AG04450 (cell line): ENCODE measurements at regions not wholly inside any gene's neighbourhood (a gene's known extent, or its start where the extent isn't known, plus 50 kb on each side); places are given as distances from the start of the nearest gene placed in this dataset.

Source experiments
- CTCF ChIA-PET: fragments of 300-600, 350-600 bp; formaldehyde crosslinking; extraction: SDS; loops from one replicate; lab custom pipeline; 2022; ENCODE audit warnings: antibody characterized with exemption, inconsistent platforms; lab: Charles Lee
- POLR2A ChIA-PET: fragments of 350-600 bp; formaldehyde crosslinking; extraction: SDS; loops from one replicate; lab custom pipeline; 2021; ENCODE audit warnings: antibody characterized with exemption, inconsistent platforms; lab: Yijun Ruan, JAX
- DNase-seq: peaks from one replicate; pipeline ENCODE4 v3.0.0-alpha.2; 2011; ENCODE audit warnings: low read depth, low spot score
- H3K27ac ChIP-seq: one replicate; pipeline ENCODE4 v1.5.1; 2012; ENCODE audit warnings: low read depth, low read length, control low read depth
- H3K27me3 ChIP-seq: one replicate; pipeline ENCODE4 v1.6.0; 2012; ENCODE audit warnings: low read length; ENCODE audit not compliant: control insufficient read depth, insufficient read depth
- H3K4me3 ChIP-seq: 2 replicates; pipeline ENCODE4 v1.5.1; 2011; ENCODE audit warnings: mild to moderate bottlenecking, low read depth, low read length, control low read depth
- H3K9me3 ChIP-seq: 2 replicates; pipeline ENCODE4 v1.5.1; 2012; ENCODE audit warnings: low read length; ENCODE audit not compliant: control insufficient read depth, insufficient read depth
- TF ChIP-seq, protein P1 (sequence below): IDR thresholded peaks from 2 replicates; pipeline ENCODE4 v1.5.1; 2011; ENCODE audit warnings: low read depth, low read length, control low read depth, inconsistent platforms

- POLR2A ChIA-PET, result no interaction called here
- Histone ChIP-seq H3K9me3 (peaks cover 13% of the 10 kb centered on the region; the same call in 1 of the 2 replicates), H3K27me3 (peaks cover 9% of the 10 kb centered on the region), H3K27ac (no peak overlapping the region), H3K4me3 (no peak overlapping the region)
- DNase-seq, result no peak
- CTCF ChIA-PET, result no interaction called here
- TF ChIP-seq, protein P1, sequence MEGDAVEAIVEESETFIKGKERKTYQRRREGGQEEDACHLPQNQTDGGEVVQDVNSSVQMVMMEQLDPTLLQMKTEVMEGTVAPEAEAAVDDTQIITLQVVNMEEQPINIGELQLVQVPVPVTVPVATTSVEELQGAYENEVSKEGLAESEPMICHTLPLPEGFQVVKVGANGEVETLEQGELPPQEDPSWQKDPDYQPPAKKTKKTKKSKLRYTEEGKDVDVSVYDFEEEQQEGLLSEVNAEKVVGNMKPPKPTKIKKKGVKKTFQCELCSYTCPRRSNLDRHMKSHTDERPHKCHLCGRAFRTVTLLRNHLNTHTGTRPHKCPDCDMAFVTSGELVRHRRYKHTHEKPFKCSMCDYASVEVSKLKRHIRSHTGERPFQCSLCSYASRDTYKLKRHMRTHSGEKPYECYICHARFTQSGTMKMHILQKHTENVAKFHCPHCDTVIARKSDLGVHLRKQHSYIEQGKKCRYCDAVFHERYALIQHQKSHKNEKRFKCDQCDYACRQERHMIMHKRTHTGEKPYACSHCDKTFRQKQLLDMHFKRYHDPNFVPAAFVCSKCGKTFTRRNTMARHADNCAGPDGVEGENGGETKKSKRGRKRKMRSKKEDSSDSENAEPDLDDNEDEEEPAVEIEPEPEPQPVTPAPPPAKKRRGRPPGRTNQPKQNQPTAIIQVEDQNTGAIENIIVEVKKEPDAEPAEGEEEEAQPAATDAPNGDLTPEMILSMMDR, result no peak
Measured at GRCh38 chr6:2526766-2527165, 224.0 kb downstream of the MYLK4 start.

GRCh38 chr6:2524090-2524489, 226.6 kb downstream of the MYLK4 start:
- POLR2A ChIA-PET, result no interaction called here
- CTCF ChIA-PET, result interaction anchor here (0.6 to 0.9 kb wide), 3 partner anchors 9 to 54 kb away, joined by 3 to 4 read pairs (median 3); no protein-coding TSS in a partner anchor

DNA sequence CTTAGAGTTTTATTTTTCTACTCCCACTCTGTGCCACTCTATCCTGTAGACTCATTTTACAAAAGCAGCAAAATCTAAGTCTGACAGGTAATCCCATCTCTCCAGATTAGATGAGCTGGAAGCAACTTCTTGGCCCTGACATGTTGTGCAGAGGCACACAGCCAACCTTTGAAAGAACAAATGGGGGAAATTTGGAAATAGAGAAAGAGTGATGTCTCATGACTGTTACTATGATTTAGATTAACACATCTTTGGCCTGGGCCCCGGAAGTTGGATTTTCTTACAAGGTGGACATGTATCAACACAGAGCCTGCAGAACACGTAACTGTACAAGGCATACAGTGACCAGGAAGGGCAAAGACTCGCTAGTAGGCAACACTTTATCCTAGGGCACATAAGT, 227.7 kb downstream of the MYLK4 start:
- TF ChIP-seq, protein P1, result no peak
- POLR2A ChIA-PET, result no interaction called here
- Histone ChIP-seq H3K27me3 (no peaks in the 10 kb centered on the region), H3K4me3 (no peak overlapping the region), H3K9me3 (peaks cover 20% of the 10 kb centered on the region), H3K27ac (no peak overlapping the region)
- CTCF ChIA-PET, result no interaction called here
- no peak for DNase-seq

More at GRCh38 chr6:2524090-2524489, 226.6 kb downstream of the MYLK4 start:
- Histone ChIP-seq H3K4me3 (no peak overlapping the region), H3K27me3 (peaks cover 4% of the 10 kb centered on the region), H3K9me3 (peaks cover 14% of the 10 kb centered on the region; the same call in 1 of the 2 replicates), H3K27ac (no peak overlapping the region)
- DNase-seq, result no peak
- TF ChIP-seq, protein P1, result peak; percentile 34

- no peak for DNase-seq
- H3K4me3 ChIP-seq, result no peak overlapping the region
- TF ChIP-seq, protein P1, result no peak
- H3K27me3 ChIP-seq, result peaks cover 2% of the 10 kb centered on the region
- ChIA-PET CTCF (interaction anchor here (1.2 kb wide), 1 partner anchor 169 kb away, joined by 3 read pairs; no protein-coding TSS in a partner anchor), POLR2A (no interaction called here)
- no peak overlapping the region for H3K27ac ChIP-seq
- peaks cover 20% of the 10 kb centered on the region for H3K9me3 ChIP-seq
Measured at GRCh38 chr6:2522521-2522920, 228.2 kb downstream of the MYLK4 start.

GRCh38 chr6:2517855-2518473, 232.8 kb downstream of the MYLK4 start:
- H3K9me3 ChIP-seq, result peaks cover 15% of the 10 kb centered on the region
- DNase-seq, result no peak
- no peak overlapping the region for H3K27ac ChIP-seq
- peaks cover 18% of the 10 kb centered on the region for H3K27me3 ChIP-seq
- ChIA-PET CTCF (no interaction called here), POLR2A (no interaction called here)
- H3K4me3 ChIP-seq, result no peak overlapping the region
- TF ChIP-seq, protein P1, result no peak
